Stimulated activated CD4-positive, alpha-beta T cell treated with anti-CD3 and anti-CD28 coated beads, Interleukin-12 subunit alpha, Interleukin-12 subunit beta, amount 100 ng/mL, for 24 hours (primary cell): ENCODE measurements at regions not wholly inside any gene's neighbourhood (a gene's known extent, or its start where the extent isn't known, plus 50 kb on each side); places are given as distances from the start of the nearest gene placed in this dataset.
A peak's percentile ranks its signal among the peaks of the same experiment; 100 is the strongest.
"Not testable (repeated sequence)": the region's sequence is repeated elsewhere in the genome, so short reads cannot be mapped to it uniquely, and the experiment has no call there.

ENCODE experiments used
- DNase-seq, 2 experiments: peaks; one replicate each; pipeline ENCODE4 v3.0.0-alpha.2; 2020; ENCODE audit warnings: low read depth in 2 of 2

DNA sequence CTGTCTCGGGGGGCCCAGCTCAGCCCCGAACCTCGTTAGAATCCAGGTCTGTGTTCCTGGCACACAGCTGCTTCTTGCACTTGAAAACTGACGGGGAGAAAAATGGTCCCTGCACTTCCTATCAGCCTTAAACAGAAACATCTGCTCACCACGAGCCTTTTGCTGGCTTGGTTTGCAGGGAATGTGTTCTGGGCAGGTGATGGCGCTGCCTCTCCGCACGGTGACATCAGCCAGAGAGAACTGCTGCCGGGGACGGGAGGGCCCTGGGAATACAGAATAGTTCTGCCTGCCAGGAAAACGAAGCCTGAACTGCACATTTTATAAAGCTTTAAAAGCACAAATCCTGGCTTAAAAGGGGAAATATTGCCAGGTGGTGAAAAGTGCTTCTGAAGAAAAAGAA lies 622.5 kb downstream of the TYW1 start:
- DNase-seq: no peak

DNA sequence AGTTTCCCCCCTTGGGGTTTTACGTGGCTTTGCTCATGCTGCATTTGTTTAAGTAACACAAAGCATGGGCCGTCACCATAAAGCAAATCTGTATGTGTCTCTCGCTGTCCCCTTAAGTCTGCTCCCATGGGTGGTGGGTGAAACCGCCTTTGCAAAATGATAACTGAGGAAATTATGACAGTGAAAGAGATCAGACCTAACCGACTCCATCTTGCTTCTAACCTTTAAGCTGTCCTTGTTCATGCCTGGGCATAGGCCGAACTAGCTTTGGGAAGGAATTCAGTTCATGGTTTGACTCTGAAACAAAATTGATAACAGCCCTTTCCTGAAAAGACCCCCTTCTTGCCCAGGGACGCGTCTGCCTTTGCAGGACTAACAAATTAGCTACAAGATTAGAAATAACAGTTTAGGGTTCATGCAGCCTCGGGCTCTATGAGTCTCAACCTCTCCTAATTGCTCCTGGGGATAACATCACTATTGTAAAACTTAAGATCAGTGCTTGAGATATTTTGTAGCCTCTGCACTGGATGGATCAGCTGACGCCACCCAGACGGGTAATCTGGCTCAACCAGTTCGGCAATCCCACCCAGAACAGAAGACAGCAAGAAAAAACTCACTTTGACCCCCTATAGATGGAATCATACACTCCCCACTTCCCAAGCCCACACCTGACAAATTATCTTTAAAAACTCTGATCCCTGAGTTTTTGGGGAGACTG lies 623.7 kb downstream of the TYW1 start:
- DNase-seq: no peak

DNA sequence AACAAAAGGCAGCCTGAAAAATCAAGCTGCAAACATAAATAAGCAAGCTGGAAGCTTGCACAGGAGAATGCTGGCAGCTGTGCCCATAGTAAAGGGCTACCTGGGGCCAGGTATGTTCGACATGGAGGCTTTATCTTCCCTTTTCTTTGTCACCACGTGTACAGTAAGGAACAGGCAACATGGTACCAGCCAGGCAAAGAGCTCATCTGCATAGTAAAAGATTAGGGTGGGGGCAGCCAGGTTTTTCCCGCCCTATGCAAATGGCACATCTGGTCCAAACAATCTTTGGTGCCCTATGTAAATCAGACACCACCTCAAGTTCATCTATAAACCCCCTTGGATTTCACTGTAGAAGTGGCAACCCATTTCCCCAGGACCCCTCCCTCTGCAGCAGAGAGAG lies 625.1 kb downstream of the TYW1 start:
- DNase-seq: no peak

DNA sequence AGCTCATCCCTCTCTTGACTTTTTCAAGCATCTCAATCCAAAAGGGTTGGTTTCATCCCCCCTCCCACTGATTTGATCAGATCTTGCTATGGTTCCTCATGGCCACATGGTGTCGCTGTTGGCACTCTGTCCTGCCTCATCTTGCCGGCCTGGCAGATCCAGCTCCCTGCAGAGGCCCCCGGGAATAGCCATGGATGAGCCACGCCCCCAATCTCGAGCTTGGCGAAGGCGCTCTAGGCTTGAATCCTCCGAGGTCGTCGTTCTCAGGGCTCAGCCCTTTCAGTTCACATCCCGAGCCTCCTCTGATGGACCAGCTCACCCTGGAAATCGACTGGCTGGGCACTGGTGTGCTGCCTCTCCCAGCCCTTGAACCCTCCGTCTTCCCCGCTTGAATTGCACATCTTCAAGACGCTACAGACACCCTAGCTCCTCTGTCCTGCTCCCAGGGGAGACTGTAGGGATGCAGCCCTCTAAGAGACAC lies 628.7 kb downstream of the TYW1 start:
- DNase-seq: peak in 1 of 2 experiments; percentile 11

DNA sequence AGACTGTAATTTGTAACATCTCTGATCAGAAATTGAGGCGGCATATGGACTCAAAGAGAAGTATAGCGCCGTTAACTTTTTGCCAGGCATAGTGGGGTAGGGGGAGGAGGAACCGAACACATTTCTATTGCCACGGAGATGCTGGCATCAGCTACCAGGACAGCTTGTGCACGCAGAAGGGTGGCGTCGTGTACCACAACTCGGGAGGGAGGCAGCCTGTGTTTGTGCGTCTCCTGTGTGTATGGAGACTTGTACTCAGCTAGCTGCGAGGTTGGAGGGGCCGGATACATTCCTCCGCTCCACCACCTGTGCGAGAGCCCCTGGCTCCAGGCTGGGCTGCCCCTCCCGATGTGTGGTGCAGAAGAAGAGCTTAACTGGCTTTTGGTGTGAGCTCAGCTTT lies 634.8 kb downstream of the TYW1 start:
- no peak for DNase-seq

DNA sequence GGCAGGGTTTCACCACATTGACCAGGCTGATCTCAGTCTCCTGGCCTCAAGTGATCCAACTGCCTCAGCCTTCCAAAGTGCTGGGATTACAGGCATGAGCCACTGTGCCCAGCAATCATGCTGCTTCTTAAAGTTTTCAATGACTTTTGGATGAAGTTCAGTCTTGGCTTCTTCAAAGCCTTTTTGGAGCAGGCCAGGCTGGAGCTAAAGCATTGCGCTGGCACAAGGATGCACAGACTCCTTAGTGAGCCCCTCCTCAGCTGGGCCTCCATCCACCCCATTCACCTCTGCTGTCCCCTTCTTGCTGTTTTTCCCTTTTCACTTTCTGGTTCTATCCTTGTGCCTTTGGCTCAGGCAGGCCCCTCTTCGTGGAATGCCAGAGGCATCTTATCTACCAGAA lies 638.6 kb downstream of the TYW1 start:
- DNase-seq: no peak

DNA sequence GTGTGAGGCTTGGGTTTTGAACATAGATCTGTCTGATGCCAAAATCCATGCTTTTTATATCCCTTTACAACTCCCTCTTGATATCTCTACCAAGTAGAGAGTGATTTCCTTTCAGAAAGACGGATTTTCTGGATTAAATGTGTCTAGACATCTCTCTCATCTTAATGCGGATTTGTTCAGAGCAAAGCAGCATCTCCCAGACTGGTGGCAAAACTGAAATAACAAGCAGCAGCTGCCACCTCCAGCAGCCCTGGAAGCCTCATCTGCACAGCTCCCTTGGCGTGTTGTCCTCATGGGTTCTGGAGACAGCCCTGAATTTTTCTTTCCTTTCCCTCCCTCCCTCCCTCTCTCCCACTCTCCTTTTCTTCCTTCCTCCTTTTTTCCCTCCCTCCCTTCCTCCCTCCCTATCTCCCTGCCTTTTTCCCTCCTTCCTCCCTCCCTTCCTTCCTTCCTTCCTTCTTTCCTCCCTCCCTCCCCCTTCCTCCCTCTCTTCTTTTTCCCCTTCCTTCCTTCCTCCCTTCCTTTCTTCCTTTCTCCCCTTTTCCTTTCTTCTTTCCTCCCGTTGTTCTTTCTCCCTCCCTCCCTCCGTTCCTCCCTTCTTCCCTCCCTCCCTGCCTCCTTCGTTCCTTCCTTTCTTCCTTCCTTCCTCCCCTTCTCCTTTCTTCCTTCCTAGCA lies 639.9 kb downstream of the TYW1 start:
- DNase-seq: no peak

DNA sequence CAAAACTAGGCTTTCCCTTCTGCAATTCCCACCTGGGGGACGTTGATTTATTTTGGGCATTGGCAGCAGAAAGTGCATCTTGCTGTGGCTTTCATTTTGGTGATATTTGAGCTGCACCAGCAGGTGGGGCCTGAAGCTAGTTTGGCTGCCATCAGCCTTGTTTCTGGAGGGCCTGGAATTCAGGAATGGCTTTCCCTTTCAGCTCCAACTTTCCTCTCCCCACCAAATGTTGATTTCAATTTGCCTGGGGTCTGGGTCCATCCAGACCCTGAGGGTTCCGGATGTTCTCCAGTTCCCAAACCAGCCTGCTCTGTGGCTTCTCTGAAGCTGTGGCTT lies 640.4 kb downstream of the TYW1 start:
- DNase-seq: no peak

DNA sequence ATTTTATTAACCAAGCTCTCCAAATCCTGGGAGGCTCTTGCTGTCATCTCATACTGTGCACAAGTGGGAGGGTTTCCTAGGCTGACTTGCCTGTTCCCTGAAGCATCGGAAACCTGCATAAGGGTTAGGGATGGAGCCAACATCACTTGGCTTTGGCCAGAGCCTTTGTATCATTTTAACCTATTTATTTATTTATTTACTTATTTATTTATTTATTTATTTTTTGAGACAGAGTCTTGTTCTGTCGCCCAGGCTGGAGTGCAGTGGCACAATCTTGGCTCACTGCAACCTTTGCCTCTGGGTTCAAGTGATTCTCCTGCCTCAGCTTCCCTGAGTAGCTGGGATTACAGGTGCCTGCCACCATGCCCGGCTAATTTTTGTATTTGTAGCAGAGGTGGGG lies 645.9 kb downstream of the TYW1 start:
- not testable (repeated sequence) for DNase-seq

DNA sequence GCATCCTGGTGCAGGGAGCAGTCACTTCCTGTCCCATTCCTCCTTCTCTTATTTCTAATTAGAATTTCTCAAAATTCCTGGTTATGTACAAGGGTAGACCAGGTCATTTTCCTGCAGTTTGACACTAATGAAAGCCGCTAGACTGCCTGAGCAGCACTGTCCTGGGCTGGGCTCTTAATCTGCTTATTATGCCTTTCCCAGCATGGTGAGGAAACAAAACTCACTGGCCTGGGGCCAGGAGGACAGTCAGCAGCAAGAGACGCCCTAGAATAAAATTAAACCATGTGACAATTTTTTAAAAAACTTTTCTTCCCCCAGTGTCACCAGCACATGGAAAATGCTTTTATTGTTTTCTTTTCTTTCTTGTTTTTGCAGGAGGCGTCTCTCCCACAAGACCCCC lies 647.5 kb downstream of the TYW1 start:
- no peak for DNase-seq

DNA sequence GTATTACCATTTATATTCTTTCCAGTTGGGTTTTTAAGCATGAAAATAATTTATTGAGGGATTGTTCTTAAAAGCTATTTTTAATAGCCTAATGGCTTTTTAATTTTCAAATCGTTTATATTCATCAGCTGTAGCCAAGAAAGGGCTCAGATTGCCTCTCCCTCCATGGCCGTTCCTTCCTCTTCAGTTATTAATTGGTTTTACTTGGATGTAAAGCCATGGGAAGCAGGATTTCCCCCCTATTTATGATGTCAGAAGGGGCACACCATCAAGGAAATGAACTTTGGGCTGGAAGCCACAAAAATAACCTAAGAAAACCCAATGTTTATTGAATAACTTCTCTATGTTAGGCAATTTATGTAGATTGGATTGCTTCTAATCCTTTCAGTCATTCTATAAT lies 656.3 kb downstream of the TYW1 start:
- no peak for DNase-seq

DNA sequence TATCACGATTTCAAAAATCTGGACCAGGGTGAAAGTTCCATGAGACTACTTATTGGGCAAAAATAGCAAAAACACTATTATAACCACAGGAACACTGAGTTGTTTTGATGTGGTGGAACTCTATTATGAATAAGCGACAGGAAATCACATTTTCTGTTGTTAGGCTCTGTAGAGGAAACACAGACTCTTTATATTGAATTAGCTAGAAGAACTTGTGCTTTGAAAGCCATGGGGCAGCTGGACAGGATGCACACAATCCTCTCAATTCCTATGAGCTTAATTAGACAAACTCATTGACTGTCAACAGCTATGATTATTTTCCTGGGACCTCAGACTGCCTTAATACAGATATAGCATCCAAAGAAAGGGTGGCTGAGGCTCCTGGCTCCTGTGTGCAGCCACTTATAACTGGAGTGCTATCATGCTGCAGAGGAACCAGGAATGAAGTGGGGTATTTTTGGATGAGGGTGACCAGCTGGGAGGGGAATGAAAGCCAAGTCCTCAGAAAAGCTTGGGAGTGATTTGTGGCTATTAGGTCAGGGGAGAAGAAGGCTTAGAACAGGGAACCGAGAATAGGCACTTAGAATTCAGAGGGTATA lies 657.3 kb downstream of the TYW1 start:
- no peak for DNase-seq

DNA sequence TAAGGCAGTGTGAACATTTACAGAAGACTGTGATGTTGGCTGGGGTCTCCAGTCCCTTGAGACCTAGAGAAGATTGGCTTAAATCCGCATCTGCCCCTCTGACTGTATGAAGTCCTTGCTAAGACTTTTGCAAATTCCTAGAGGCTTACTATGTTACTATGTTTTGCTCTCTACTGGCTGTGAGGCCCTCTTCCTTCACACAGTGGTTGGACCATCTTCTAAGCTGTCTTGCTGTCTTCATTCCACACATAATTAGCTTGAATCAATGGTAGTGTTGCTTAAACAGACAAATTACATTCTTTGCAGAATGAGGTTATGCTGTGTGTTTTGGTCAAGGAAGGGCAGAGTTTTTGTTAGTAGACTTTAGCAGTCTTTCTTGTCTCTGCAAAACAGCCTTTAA lies 658.0 kb downstream of the TYW1 start:
- DNase-seq: no peak

DNA sequence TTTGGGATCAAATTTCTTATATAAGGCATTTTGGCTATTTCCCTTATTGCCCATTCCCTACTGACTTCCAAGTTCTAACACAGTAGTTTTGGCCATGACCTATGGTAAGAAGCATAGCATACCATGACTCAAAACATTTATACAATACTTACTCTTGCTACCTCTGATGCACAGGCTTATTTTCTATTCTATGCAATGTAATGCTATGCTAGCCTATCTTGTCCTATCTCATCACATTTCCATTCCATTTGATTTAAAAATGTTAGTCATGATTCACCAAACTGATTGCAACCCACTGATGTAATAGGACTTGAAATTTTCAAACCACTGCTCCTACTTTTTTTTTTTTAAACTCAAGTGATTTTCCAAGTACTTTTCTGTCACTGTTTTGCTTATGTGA lies 658.5 kb downstream of the TYW1 start:
- DNase-seq: no peak

DNA sequence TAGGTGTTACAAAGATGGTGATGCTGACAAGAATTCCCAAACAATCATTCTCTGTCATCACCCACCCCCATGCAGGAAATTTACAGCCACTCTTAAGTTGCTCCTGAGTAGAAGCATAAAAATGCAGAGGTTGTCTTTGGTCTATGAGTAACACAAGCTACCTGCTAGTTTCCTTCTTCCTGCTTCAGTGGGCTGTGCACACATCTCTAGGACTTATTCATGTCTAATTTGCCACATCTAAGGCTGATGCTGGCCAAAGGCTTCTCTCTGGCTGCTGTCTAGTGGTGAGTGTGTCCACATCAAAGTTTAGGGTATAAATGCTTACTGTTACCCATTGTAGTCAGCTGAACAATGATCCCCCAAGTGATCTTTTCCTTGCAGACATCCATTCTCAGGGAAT lies 662.5 kb downstream of the TYW1 start:
- DNase-seq: no peak

DNA sequence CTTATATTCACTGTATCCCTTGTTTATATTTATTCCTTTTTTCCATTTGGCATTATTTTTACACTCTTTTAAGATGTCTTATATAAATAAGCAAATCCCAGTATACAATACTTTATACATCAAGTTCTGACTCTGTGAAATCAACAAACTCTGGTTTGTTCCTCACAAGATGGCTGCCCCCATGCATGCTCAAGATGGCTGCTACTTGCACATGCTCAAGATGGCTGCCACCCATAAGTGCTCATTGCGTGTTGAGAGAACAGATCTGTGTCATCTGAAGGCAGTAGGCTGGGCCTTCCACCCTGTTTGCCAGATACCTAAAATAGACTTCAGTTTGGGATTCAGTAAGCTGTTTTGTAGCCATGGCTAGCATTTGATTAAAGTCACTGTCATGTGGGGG lies 666.2 kb downstream of the TYW1 start:
- DNase-seq: no peak

DNA sequence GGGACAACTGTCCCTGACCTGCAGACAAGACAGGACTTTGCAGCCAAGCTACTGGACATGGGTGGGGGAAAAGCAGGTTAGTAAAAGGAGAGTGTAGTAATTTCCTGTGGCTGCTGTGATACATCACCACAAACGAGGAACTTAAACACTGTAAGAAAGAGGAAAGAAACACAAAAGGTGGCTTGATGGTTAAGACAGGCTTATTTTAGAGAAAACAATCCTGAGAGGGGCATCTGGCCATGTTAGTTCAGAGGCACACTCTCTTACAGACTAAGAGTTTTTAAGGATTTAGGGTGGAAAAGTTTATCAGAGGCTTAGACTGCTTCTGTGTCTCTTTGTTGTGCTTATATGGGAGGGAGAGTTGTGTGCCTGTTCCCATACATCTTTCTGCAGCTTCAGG lies 667.0 kb downstream of the TYW1 start:
- DNase-seq: no peak

DNA sequence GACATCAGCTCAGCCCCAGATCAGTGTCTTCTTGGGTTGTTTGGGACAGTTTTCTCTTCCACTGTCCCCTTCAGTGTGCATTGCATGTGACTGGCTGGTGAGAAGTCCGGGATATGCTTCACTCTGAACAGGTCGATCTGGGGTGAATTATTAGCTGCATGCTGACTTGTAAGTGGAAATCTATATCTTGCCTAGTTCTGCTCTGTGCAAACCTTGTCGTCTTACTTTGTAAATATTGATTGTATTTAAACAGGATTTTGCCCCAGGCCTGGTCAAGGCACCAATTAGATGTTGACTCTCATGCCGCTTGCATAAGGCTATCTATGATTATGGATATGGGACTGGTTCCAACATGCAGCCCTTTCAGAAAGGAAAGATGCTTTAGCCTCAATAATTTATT lies 669.7 kb downstream of the TYW1 start:
- DNase-seq: not testable (repeated sequence)

DNA sequence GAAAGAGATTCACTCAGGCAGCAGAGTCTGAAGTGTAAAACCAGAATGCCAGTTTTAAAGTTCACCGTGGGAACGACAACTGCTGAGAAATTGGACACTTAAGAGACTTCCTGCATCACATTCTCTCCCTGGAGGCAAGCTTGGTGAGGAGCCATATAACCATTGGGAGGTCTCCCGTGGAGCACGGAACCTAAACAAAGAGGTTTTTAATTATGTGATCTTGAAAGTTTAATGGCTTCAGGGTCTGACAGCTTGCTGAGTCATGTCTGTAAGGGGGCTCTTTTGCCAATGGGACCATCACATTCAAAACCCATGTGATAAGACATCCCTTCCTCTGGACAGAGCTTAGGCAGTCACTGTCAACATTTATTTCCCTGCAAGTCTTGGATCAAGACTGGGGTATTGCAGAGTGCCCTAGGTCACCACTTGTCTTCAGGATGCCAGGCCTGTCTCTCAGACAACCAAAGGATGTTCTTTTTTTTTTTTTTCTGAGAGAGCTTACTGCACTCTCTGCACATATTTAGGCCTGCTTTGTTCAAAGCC lies 674.4 kb downstream of the TYW1 start:
- no peak for DNase-seq

DNA sequence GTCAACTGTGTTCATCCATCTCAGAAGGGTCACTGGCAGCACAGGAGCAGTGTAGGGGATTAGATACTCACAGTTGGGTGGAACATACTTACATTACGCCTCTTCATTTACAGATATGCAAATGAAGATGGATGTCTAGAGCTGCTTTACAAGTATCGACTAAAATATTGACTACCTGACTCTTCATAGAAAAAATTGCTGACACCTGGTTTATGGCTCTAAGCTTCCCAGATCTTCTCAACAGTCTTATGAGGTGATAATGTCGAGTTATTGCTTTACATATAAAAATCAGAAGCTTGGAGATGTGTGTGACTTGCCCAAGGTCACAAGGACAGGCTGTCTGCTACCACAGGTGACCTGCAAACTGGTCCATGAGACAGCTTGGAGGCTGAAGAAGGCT lies 677.2 kb downstream of the TYW1 start:
- no peak for DNase-seq

DNA sequence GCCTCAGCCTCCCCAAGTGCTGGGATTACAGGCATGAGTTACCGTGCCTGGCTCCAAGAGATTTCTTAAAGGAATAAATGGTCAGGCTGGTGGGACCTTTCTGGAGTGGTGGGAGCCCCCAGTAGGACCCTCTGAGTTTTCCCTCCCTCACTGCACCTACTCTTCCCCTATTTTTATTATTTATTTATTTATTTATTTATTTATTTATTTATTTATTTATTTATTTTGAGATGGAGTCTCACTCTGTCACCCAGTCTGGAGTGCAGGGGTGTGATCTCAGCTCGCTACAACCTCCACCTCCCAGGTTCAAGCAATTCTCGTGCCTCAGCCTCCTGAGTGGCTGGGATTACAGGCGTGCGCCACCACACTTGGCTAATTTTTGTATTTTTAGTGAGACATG lies 678.2 kb downstream of the TYW1 start:
- DNase-seq: not testable (repeated sequence)

DNA sequence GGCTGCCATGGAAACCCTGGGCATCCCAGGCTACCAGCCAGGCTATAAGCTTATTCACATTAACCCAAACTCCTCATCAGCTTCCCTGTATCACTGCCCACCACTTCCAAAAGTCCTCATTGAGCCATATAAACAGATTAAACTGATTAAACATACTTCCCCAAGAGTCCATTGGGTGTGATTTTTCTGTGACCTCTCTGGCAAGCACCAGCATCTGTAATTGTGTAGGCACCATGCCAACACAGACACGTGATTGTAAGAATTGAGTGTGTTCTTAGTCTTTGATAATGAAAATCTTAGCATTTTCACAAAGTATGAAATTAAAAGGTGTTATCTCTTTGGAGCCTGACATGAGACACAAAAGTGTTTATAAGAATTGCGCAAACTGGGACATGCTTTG lies 679.3 kb downstream of the TYW1 start:
- DNase-seq: no peak

DNA sequence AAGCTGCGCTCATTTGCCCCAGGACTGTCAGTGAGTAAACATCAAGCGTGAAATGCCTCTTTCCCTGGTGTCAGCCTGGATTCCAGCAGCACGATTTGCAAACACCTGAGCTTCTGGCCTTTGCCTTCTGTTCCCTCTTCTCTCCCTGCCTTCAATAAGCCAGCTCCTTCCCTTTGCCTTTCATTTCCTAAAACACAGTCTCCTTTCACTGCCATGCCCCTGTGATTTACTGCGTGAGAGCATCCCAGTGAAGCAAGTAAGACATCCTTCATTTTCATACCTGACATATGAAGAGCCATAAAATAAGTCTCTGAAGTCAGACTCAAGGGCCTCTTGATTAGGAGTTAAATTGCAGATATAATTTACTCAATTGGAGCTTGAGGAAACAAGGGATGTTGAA lies 681.8 kb downstream of the TYW1 start:
- no peak for DNase-seq
